ENCODE measurements at regions not wholly inside any gene's neighbourhood (a gene's known extent, or its start where the extent isn't known, plus 50 kb on each side); places are given as distances from the start of the nearest gene placed in this dataset.

DNA sequence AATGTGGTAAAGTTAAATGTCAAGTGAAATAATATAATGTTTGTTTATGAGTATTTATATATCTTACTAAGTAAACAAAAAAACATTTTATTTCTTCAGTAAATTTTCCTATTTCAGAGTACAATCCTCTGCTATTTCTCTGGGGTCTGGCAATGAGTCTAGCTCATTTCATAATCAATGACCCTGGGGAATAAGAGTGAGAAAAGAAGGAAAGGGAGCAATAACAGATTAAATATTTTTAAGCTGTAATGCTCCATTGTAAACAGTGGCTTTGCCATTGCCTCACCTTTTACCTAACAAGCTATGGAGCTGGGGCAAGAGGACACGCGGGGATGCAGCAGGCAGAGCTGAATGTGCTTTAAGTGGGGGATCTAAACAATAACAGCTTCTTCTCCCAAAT, 1071.9 kb downstream of the FLRT2 start:
- Histone ChIP-seq H3K9ac (ENCODE audit: extremely low read depth, low read length, poor library complexity, severe bottlenecking) (no peak overlapping the region), H3K27me3 (ENCODE audit: control insufficient read depth, insufficient read depth, low read length, poor library complexity, severe bottlenecking) (no peaks in the 10 kb centered on the region), H3K4me1 (ENCODE audit: control insufficient read depth, insufficient read depth, low read length) (peaks cover 14% of the 10 kb centered on the region), H3K4me3 (ENCODE audit: low read length) (no peak overlapping the region), H3K36me3 (ENCODE audit: control insufficient read depth, insufficient read depth, low read length) (no peaks in the 10 kb centered on the region), H3K9me3 (ENCODE audit: control insufficient read depth, low read length) (peaks cover 21% of the 10 kb centered on the region), H3K27ac (ENCODE audit: low read depth, low read length) (no peak overlapping the region)
- H3K27me3 Mint-ChIP-seq (ENCODE audit: insufficient read depth) = no peaks in the 10 kb centered on the region
- H3K4me3 Mint-ChIP-seq = no peak overlapping the region
- no peak for DNase-seq
- no peaks in the 10 kb centered on the region for H3K36me3 Mint-ChIP-seq (ENCODE audit: low read depth)
- H3K27ac Mint-ChIP-seq = no peak overlapping the region
- no peaks in the 10 kb centered on the region for H3K9me3 Mint-ChIP-seq
- peaks cover 10% of the 10 kb centered on the region for H3K4me1 Mint-ChIP-seq
- WGBS, 2 experiments (ENCODE audit: insufficient coverage in 1 of 2, insufficient read length in 1 of 2) = 94% methylated on average over 2 of the region's 2 CpGs; no CpG with 5 or more reads in 1 of the 2 experiments
- TF ChIP-seq, protein P1, sequence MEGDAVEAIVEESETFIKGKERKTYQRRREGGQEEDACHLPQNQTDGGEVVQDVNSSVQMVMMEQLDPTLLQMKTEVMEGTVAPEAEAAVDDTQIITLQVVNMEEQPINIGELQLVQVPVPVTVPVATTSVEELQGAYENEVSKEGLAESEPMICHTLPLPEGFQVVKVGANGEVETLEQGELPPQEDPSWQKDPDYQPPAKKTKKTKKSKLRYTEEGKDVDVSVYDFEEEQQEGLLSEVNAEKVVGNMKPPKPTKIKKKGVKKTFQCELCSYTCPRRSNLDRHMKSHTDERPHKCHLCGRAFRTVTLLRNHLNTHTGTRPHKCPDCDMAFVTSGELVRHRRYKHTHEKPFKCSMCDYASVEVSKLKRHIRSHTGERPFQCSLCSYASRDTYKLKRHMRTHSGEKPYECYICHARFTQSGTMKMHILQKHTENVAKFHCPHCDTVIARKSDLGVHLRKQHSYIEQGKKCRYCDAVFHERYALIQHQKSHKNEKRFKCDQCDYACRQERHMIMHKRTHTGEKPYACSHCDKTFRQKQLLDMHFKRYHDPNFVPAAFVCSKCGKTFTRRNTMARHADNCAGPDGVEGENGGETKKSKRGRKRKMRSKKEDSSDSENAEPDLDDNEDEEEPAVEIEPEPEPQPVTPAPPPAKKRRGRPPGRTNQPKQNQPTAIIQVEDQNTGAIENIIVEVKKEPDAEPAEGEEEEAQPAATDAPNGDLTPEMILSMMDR (conservative IDR thresholded peaks at IDR 0.05) = no peak

DNA sequence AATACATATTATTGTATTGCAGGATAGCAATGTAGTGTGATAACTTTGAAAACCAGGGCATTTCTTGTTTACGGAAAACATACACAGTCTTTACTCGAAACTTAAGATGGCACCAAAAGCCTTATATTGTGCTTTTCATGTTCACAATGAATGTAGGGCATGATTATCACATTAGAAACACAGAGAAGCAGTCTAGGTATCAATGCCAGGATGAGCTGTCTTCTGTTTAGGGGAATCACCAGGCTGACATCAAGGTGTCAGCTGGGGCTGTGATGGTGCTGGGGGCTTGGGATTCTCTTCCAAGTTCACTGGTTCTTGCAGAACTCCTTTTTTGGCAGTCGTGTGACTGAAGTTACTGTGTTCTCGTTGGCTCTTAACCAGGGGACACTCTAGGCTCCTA, 1067.3 kb downstream of the FLRT2 start:
- no peak overlapping the region for H3K4me3 Mint-ChIP-seq
- Histone ChIP-seq H3K36me3 (ENCODE audit: control insufficient read depth, insufficient read depth, low read length) (no peaks in the 10 kb centered on the region), H3K9ac (ENCODE audit: extremely low read depth, low read length, poor library complexity, severe bottlenecking) (no peak overlapping the region), H3K9me3 (ENCODE audit: control insufficient read depth, low read length) (peaks cover 9% of the 10 kb centered on the region), H3K4me3 (ENCODE audit: low read length) (no peak overlapping the region), H3K27ac (ENCODE audit: low read depth, low read length) (no peak overlapping the region), H3K4me1 (ENCODE audit: control insufficient read depth, insufficient read depth, low read length) (peaks cover 11% of the 10 kb centered on the region), H3K27me3 (ENCODE audit: control insufficient read depth, insufficient read depth, low read length, poor library complexity, severe bottlenecking) (no peaks in the 10 kb centered on the region)
- TF ChIP-seq, protein P1 (conservative IDR thresholded peaks at IDR 0.05) = no peak
- WGBS, 2 experiments (ENCODE audit: insufficient coverage in 1 of 2, insufficient read length in 1 of 2) = 93 to 100% methylated on average over 2 to 4 of the region's 4 CpGs
- H3K9me3 Mint-ChIP-seq = peaks cover 2% of the 10 kb centered on the region
- no peak overlapping the region for H3K27ac Mint-ChIP-seq
- peaks cover 10% of the 10 kb centered on the region for H3K4me1 Mint-ChIP-seq
- no peaks in the 10 kb centered on the region for H3K36me3 Mint-ChIP-seq (ENCODE audit: low read depth)
- H3K27me3 Mint-ChIP-seq (ENCODE audit: insufficient read depth) = peaks cover under 1% of the 10 kb centered on the region
- no peak for DNase-seq

DNA sequence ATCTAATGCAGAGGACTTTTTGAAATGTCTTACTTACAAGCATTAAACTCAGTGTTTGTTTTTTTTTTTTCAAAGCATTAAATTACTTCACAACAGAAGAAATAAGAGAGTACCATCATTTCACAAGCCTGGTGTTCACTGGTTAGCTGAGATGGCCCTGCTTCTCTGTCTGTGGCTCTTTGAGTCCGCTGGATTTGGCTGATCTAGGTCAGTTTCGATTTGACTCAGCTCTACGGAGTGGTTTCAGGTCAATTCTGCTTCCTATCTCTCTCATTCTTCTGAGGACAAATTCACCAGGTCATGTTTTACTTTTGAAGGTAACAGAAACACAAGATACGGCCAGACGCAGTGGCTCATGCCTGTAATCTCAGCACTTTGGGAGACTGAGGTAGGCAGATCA, 1066.1 kb downstream of the FLRT2 start:
- peaks cover 5% of the 10 kb centered on the region for H3K27me3 Mint-ChIP-seq (ENCODE audit: insufficient read depth)
- peaks cover 2% of the 10 kb centered on the region for H3K9me3 Mint-ChIP-seq
- H3K36me3 Mint-ChIP-seq (ENCODE audit: low read depth) = no peaks in the 10 kb centered on the region
- Histone ChIP-seq H3K4me3 (ENCODE audit: low read length) (no peak overlapping the region), H3K9ac (ENCODE audit: extremely low read depth, low read length, poor library complexity, severe bottlenecking) (no peak overlapping the region), H3K4me1 (ENCODE audit: control insufficient read depth, insufficient read depth, low read length) (peaks cover 6% of the 10 kb centered on the region), H3K27ac (ENCODE audit: low read depth, low read length) (no peak overlapping the region), H3K36me3 (ENCODE audit: control insufficient read depth, insufficient read depth, low read length) (no peaks in the 10 kb centered on the region), H3K27me3 (ENCODE audit: control insufficient read depth, insufficient read depth, low read length, poor library complexity, severe bottlenecking) (no peaks in the 10 kb centered on the region), H3K9me3 (ENCODE audit: control insufficient read depth, low read length) (peaks cover 9% of the 10 kb centered on the region)
- no peak overlapping the region for H3K4me3 Mint-ChIP-seq
- H3K4me1 Mint-ChIP-seq = peaks cover 8% of the 10 kb centered on the region
- TF ChIP-seq, protein P1 (conservative IDR thresholded peaks at IDR 0.05) = no peak
- DNase-seq = no peak
- 94 to 96% methylated on average over 5 of the region's 5 CpGs for WGBS, 2 experiments (ENCODE audit: insufficient coverage in 1 of 2, insufficient read length in 1 of 2)
- H3K27ac Mint-ChIP-seq = no peak overlapping the region

Data from endodermal cell (in vitro differentiated cells).